CD4-positive, alpha-beta T cell treated with Interferon gamma for 1 hour (primary cell): ENCODE measurements at regions not wholly inside any gene's neighbourhood (a gene's known extent, or its start where the extent isn't known, plus 50 kb on each side); places are given as distances from the start of the nearest gene placed in this dataset.

Source experiments
- DNase-seq: peaks from one replicate; pipeline ENCODE4 v3.0.0-alpha.2; 2020

DNA sequence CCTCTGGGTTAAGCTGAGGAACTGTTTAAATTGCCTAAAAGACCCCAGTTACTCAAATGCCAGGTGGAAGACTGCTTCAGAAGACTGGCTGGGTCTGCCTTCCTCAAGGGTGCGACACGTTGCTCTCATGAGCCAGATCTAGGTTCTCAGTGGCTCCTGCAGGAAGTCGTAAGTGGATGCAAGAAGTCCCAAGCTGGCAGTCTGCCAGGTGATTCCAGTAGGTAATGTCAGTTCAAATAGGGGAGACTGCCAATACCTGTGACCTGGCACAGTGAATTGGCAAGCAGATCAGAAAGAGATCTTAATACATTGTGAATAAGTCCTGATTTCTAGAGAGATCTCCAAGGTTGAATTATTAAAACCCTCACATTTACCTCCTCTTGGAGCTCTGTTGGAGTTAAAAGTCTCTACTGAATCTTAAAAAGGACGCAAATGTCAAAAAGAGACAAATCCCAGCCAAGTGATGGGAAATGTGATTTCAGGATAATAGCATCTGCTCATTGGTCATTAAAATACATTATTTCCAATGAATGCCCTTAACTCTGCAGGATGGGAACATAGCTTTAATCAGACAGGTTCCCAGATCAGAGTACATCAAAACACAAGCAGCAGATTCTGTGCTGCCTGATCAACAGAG is 98.8 kb upstream of the FRMD6 start:
- DNase-seq: no peak

DNA sequence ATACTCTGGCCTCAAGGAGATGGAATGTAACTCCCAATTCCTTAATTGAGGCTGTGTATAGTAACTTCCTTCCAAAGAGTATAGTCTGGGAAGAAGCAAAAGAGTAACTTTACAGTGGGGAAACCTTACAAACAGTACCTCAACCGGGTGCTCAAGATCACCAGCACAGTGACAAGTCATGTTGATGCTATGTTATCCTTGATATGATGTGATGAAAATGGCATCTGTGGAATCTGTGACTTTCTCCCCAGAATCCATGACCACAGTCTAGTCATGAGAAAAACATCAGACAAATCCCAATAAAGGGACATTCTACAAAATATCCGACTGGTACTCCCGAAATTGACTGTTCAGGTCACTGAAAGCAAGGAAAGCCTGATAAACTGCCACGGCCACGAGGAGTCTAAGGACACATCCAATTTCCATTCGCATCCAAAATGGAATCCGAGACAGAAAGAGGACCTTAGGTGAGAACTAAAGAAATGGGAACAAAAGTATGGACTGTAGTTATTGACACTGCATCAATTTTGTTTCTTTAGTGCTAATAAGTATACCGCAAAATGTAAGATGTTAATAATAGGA is 97.3 kb upstream of the FRMD6 start:
- no peak for DNase-seq

DNA sequence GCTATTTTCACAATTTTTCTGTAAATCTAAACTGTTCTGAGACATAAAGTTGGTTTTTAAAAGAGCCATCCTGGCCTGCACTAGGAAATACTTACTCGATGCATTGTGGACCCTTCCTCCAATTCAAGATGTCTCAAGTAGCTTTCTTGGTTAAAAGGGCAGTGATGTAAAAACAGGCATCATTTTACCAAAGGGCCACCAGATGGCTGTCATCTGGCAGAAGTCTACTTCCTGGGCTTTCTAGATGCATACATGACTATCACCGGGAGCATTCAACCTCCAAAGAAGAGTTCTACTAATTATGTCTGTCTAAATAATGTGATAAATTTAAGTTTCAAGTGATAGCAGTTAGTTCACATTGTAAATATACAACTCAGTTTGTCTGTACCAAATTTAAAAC is 96.8 kb upstream of the FRMD6 start:
- no peak for DNase-seq

DNA sequence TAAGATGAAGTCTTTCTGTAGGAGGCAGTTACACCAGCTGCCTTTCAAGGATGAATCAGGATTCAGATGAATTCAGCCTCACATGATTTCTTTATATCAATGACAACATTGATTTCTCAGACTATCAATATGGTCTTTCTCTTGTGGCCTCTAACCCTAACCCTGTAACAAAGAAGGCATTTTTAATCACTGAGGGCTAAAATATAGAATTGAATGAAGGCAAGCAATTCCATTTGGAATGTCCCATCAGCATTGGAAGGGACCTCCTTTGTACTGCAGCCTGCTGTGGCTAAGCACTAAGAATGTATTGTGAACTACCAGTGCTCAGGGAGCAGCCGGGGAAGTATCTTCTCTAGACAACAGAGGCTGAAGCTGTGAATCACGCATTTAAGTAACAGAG is 90.6 kb upstream of the FRMD6 start:
- DNase-seq: no peak

DNA sequence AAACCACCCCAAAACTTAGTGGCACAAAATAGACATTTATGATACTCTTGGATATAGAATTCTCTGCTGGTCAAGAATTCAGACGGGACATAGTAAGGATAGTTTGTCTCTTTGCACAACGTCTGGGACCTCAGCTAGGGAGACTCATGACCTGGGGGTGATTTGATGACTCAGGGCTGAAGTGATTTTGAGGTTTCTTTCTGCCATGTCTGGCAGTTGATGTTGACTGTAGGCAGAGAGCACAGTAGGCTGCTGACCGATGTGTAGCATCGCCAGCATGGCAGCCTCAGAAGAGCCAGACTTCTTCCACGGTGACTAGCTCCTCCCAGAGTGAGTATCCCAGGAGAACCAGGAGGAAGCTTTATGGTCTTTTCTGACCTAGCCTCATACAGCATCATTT is 88.9 kb upstream of the FRMD6 start:
- no peak for DNase-seq

DNA sequence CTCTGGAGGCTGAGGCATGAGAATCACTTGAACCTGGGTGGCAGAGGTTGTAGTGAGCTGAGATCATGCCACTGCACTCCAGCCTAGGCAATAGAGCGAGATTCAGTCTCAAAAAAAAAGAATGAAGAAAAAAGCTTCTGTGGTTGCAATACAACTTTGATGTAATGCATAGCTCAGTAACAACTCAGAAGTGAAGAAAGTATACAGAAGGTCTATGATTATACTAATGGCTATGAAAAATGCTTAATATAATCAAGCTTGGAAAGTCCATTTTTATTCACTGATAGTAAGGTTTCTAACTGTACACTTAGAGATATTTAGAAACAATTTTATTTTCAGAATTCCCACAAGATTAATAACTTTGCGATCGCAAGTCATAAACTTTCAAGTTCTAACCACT is 88.2 kb upstream of the FRMD6 start:
- no peak for DNase-seq

DNA sequence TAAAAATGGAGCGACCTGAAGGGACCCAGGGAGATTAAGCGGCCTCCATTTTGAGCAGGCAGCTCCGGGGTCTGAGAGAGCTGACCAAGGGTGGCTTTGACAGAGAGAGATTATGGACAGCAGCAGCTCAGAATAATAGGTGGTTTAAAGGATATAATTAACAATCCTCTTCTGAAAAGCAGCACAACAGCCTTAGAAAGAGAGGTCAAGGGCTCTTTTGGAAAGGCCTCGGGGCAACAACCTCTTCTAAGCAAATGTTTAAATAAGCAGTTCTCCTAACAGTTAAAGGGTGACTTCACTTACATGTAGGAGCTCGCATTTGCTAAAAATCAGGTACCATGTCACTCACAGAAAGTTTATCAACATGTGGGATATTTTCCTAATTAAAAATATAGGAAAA is 87.2 kb upstream of the FRMD6 start:
- no peak for DNase-seq

DNA sequence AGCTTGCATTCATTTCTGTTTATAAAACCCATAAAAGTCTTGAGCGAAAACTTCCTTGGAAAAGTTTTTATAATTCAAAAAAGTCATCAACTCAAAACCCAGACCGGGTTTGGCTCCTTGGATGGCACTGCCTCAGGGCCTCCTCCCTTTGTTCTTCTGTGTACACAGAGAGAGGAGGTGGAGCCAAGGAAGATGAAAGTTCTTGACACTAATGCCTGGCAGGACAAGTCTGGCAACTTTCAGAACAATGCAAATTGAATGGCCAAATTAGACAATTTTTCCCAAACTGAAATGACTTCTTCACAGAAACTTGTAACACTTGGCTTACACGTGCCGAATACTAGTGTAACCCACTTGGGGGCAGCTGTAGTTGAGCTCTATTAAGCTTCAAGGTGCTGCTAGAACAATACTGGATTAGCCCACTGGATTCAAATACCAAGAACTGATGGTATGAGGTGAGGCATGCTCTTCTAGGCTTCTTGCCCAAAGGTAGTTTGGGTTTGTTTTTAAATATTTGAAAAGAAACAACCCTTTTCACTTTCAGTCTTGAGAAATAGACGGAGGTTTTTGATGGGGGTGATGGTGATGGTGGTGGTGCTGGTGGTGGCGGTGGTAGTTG is 86.6 kb upstream of the FRMD6 start:
- DNase-seq: no peak

DNA sequence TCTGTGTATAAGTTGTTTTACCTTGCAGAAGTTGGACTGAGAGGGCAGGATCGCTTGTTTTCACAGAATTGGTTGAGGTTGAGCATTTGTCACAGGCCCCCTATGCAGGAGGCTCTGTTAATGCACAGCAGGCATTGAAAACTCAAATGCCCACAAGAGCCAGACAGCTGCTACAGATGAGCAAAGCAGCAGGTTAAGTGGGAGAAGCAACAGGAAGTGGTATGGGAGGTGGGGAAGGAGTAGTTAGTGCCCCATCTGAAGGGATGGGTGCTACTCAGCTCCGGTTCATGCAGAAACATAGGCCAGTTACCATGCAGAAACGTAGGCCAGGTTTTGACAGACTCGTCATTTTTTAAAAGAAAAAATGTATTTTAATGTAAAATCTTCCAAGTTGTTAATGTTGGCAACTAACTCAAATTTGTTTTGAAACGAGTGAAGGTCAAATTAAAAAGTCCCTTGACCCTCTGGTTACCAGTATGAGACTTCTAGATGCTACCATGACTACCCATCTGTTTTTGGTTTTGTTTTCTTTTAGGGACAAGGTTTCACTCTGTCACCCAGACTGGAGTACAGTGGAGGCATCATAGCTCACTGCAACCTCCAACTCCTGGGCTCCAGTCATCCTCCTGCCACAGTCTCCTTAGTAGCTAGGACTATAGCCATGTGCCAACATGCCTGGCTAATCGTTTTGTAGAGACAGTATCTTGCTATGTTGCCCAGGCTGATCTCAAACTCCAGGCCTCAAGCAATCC is 84.7 kb upstream of the FRMD6 start:
- DNase-seq: no peak

DNA sequence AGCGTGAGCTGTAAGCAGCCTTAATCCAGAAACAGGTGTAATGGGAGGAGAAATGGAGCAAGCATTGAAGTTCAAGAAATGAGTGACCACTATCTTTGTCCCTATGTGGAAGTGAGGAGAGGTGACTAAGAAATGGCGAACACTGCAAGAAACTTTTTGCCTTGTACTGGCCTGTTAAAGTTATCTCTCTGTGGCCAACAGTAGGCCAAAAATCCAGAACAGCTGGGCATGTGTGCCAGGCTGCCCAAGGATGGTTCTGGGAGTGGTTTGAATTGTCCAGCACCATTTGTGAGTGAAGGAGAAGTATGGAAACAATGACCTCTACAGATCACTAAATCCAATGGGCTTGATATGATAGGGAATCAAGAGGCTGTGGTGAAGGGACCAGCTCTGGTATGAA is 83.3 kb upstream of the FRMD6 start:
- DNase-seq: no peak

DNA sequence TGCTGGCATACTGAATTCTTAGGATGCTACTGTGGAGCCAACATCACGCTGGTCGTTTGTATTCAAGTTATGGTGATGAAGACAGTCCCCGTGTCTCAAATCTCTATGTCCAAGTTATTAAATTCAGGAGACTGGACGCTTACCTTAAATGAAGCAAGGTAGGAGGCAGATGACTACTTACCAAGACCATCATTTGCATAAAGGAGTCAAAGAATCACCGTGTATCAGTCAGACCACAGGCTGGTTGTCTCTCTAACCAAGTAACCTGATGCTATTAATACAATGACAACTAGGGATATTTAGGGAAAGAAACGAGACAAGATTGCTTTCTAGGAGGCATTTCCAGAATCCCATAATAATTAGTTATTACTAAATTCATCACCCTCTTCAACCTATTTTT is 78.1 kb upstream of the FRMD6 start:
- DNase-seq: no peak

DNA sequence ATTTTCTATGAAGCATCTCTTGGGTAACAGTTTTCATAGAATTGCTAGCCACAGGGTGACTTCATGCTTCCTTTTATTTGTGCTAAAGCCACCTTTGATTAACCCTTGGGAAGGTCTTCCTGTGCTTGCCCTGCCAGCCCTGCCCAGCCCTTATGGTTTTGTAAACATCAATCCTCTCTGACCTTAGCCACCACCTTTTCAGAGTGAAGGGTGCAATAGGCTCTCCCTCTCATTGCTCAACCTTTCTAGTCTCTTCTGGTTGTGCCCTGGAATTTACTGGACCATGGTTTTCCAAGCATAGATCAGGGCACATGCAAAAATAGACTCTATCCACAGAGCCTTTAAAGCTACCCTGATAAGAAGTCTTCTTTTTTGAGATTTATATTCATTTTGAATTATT is 77.7 kb upstream of the FRMD6 start:
- no peak for DNase-seq

DNA sequence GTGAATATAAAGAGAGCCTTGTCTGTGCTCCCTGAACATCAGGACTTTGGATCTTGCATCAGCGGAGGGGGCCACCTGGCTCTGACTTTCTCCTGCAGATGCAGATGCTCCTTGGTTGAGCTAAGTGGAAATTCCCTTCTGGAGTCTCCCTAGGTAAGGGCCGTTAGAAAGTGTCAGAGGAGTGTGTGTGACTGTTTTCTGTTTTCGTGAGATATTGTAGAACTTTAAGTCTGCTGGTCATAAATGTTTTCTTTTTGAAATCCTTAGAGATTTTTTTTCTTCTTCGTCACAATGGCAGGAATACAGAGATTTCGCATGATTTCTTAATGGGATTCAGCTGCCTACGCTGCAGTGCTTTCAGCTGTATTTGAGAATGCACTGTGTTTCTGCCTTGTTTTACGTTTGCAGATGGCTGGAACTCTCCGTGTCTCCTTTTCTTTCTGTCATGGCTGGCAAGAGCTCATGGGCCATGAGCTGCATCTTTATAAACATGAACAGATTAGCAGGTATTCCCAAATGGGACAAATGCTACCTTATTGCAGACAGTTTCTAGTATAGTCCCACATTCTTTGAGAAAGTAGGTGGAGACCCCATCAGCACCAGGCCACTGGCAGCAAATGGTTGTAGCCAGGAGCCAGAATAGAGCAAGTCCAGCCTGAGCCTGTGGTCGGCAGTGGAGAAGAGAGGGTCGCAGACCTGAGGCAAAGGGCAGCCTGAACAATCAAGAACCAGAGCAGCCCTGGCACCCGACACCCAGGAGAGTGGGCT is 76.2 kb upstream of the FRMD6 start:
- no peak for DNase-seq

DNA sequence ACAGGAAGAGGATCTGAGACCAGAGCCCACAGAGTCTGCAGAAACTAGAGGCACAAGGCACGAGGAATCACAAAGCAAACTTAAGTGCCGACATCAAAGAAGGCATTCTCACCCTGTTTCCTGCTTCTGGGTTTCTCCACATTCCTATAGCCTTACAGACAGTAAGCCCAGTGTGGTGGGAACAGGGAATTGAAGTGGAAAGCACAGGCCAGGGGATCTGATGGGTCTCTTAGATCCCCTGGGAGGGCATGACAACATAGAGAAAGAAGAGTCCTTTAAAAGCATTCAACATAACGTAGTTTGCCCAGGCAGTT is 75.6 kb upstream of the FRMD6 start:
- DNase-seq: no peak

DNA sequence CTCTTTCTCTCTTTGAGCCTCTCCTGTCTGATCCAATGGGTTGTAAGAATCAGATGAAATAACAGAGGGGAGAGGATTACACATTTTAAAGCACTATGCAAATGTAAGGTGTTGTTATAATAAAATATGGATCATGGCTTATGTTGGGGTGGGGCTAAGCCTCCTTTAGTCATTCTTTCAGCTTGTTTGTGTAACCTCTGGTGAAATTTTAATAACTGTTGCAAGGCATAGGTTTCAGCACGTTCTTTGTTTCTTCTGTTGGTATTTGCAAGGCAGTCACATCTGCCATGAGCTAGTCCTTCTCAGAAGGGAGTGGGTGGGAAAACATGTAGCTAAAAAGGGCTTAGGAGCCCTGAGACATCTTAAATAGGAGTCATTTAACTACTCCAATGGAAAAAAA is 74.8 kb upstream of the FRMD6 start:
- no peak for DNase-seq

DNA sequence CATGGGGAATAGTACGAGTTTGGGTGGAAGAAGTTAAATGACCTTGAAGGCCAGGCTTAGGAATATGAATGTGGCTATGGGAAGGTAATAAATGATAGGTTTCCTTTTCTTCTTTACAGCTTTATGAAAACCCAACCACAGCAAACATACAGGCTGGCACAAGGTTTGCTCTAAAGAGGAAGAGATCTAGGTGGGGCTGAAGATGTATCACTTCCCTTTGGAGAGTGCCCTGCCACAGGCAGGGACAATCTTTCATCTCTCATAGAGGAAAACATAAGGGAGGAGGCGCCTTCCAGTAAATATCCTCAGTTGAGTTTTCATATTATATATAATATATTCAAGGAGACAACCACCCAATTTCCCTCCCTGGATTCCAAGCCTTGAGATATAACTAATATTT is 72.9 kb upstream of the FRMD6 start:
- no peak for DNase-seq

DNA sequence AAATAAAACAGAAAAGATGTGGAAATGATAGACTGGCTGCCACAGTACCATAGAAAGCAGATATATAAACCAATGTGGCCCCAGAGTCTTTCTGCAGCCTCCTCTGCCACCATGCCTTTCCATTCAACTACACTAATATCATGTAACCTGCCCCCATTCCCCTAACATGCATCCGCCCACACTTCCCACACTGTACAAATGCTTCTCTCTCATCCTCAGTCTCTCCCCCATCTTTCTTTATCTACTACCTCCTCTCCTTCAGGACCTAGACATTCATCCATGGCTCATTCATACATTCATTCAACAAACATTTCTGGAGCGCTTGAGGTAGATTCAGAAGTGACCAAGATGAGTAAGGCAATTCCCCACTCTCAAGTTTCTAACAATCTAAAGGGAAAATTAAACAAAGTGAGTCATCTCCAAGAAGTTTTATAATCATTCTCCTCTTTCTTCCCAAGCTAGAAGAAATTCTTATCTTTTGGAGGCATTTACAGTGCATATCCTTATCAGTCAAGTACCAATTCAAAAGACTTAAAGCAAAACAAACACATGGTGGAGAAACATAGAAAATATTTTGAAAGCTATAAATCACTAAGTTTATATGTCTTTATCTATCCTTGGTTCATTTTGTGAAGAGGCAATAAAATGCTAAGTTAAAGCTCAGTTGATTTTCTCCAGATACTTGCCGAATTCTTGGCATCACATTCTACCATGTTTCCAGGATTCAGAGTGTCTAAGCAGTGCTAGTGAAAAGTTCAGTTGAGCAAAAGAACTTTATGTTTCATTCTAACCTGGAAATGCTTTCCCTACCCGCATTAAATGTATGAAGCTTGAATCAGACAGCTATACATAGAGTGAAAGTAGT is 70.5 kb upstream of the FRMD6 start:
- no peak for DNase-seq

DNA sequence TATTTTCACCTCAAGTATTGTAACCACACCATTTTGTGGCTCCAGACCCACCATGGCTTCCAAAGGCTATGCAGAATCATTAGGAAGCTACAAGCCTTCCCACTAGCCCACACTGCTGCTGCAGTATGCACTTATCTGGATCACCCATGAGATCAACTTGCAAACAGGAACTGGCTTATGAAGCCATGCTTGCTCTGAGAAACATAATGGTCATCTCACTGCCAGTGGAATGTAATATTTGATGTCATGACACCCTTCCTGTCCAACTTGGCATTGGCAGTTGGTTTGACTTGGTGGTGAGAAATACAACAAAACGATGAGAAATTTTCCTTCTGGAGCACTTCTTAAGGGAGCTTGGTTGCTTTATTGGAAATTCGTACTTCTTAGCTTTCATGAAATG is 69.3 kb upstream of the FRMD6 start:
- no peak for DNase-seq

DNA sequence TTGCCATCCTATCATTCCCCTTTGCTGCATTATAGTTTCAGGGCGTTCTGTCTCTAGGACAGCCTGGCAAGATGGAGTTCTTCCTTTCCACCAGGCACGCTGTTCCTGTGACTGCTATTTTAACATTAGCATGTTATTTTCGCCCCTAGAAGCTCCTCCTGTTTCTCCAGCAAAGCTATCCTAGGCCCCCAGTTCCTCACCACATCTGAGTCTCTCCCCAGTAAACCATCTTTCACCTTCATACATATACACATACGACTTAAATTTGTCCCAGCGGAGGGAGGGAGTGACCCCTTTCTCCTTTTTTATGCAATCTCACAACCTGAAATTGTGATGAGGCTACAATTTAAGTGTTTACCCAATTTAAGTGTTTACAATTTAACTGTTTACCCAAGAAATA is 66.7 kb upstream of the FRMD6 start:
- DNase-seq: no peak

DNA sequence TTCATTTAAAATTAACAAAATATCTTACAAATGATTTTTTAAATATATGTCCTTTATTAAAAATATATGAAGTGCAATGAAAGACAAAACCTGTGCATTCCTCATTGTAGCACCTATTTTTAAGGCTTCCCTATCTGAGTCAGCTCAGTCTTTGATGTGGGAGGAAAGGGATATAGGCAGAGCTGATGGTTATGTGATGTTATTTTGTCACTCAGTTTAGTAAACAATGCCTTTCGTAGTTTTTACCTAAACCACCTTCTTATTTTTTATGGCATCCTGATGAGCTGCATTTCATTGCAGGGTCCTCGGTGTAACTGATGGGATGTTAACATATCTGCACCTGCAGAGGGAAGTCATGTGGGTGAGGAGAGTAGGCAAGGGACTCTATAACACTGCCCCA is 58.9 kb upstream of the FRMD6 start:
- no peak for DNase-seq

DNA sequence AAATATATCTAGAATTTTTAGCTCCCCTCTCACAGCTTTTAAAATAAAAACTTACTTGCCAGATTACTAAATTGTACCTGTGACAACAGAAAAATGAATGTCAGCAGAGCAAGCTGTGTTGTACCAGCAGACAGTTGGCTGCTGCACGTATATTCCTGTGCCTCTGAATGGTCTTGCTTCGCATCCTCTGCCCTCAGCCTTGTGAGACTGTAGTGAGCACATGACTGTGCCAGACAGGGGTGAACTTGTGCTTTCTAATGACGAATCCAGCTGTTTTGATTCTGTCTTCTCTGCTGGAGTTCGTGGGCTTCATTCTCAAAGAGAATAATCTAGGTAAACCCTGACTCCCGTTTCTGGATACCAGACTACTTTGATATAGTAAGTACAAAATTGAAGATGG is 58.3 kb upstream of the FRMD6 start:
- no peak for DNase-seq

DNA sequence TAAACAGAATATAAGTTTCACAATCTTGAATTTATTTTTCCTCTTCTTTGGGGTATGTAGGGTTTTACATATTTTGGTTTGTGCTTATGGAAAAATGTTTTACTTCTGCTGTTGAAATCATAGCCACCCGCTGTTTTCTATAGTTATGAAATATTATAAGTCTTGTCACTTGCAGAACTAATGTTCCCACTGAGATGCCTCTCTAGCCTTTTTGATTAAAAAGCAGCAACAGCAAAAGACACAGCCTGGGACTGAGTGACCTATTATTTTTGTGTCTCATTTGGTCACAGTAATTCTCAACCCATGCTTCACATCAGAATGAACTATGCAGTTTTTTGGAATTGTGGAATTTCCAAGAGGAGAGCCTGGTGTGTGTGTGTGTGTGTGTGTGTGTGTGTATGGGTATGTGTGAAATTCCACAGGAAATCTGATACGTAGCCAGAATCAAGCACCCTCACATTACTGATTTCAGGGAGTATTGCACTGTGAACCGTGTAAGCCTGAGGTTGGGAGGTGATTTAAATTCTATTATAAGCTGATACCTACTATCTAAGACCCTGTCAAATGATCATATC is 55.7 kb upstream of the FRMD6 start:
- no peak for DNase-seq
